Neural progenitor cell (in vitro differentiated cells): ENCODE measurements at regions not wholly inside any gene's neighbourhood (a gene's known extent, or its start where the extent isn't known, plus 50 kb on each side); places are given as distances from the start of the nearest gene placed in this dataset.

ENCODE experiments used
- DNase-seq: peaks from one replicate; pipeline ENCODE4 v3.0.0-alpha.2; 2016; ENCODE audit warnings: low spot score
- H2AFZ ChIP-seq: fragments of 200-600 bp; sonication (generic); replicated peaks from 2 replicates; pipeline ENCODE4 v1.6.1; 2016; ENCODE audit warnings: antibody characterized with exemption
- H3F3A ChIP-seq: fragments of 200-600 bp; sonication (generic); 2 replicates; pipeline ENCODE4 v1.6.1; 2016; ENCODE audit warnings: antibody characterized with exemption, low read depth
- H3K27ac ChIP-seq: fragments of 200-600 bp; sonication (generic); 2 replicates; pipeline ENCODE4 v1.5.1; 2016; ENCODE audit warnings: mild to moderate bottlenecking
- H3K27me3 ChIP-seq: fragments of 200-600 bp; sonication (generic); 2 replicates; pipeline ENCODE4 v1.6.1; 2016; ENCODE audit warnings: mild to moderate bottlenecking, moderate library complexity
- H3K36me3 ChIP-seq: fragments of 200-600 bp; sonication (generic); 2 replicates; pipeline ENCODE4 v1.5.1; 2016
- H3K4me1 ChIP-seq: fragments of 200-600 bp; sonication (generic); 2 replicates; pipeline ENCODE4 v1.6.1; 2016; ENCODE audit warnings: mixed run types
- H3K4me2 ChIP-seq: fragments of 200-600 bp; sonication (generic); 2 replicates; pipeline ENCODE4 v1.6.1; 2016
- H3K4me3 ChIP-seq: fragments of 200-600 bp; sonication (generic); 2 replicates; pipeline ENCODE4 v1.5.1; 2016
- H3K79me2 ChIP-seq: fragments of 200-600 bp; sonication (generic); 2 replicates; pipeline ENCODE4 v1.6.1; 2016; ENCODE audit warnings: low read depth
- H3K9ac ChIP-seq: fragments of 200-600 bp; sonication (generic); 2 replicates; pipeline ENCODE4 v1.6.1; 2016
- H3K9me3 ChIP-seq: fragments of 200-600 bp; sonication (generic); 2 replicates; pipeline ENCODE4 v1.5.1; 2016; ENCODE audit warnings: low read depth
- H4K20me1 ChIP-seq: fragments of 200-600 bp; sonication (generic); 2 replicates; pipeline ENCODE4 v1.6.1; 2016; ENCODE audit warnings: low read depth
- H3K27ac Mint-ChIP-seq: 3 replicates; pipeline ENCODE4 v1.8.0; 2021; ENCODE audit warnings: mixed read lengths
- H3K27me3 Mint-ChIP-seq: 2 replicates; pipeline ENCODE4 v1.8.0; 2022; ENCODE audit warnings: low read depth, mild to moderate bottlenecking, inconsistent platforms, moderate library complexity, mixed read lengths; ENCODE audit not compliant: insufficient read depth
- H3K36me3 Mint-ChIP-seq: 3 replicates; pipeline ENCODE4 v1.8.0; 2021; ENCODE audit warnings: mixed read lengths
- H3K4me1 Mint-ChIP-seq: 3 replicates; pipeline ENCODE4 v1.8.0; 2021; ENCODE audit warnings: mixed read lengths
- H3K4me3 Mint-ChIP-seq: 3 replicates; pipeline ENCODE4 v1.8.0; 2021; ENCODE audit warnings: mild to moderate bottlenecking, moderate library complexity, mixed read lengths
- H3K9me3 Mint-ChIP-seq: 3 replicates; pipeline ENCODE4 v1.8.0; 2020; ENCODE audit warnings: mixed read lengths
- CTCF ChIP-seq: fragments of 200-600 bp; sonication (generic); IDR thresholded peaks from 2 replicates; pipeline ENCODE4 v1.5.1; 2017; ENCODE audit warnings: antibody characterized with exemption, mild to moderate bottlenecking
- EZH2 ChIP-seq: fragments of 200-600 bp; sonication (generic); IDR thresholded peaks from 2 replicates; pipeline ENCODE4 v1.6.1; 2017; ENCODE audit warnings: antibody characterized with exemption, mild to moderate bottlenecking, moderate library complexity
- EZH2phosphoT487 ChIP-seq: fragments of 200-600 bp; sonication (generic); IDR thresholded peaks from 2 replicates; pipeline ENCODE4 v1.6.1; 2017; ENCODE audit warnings: antibody characterized with exemption

DNA sequence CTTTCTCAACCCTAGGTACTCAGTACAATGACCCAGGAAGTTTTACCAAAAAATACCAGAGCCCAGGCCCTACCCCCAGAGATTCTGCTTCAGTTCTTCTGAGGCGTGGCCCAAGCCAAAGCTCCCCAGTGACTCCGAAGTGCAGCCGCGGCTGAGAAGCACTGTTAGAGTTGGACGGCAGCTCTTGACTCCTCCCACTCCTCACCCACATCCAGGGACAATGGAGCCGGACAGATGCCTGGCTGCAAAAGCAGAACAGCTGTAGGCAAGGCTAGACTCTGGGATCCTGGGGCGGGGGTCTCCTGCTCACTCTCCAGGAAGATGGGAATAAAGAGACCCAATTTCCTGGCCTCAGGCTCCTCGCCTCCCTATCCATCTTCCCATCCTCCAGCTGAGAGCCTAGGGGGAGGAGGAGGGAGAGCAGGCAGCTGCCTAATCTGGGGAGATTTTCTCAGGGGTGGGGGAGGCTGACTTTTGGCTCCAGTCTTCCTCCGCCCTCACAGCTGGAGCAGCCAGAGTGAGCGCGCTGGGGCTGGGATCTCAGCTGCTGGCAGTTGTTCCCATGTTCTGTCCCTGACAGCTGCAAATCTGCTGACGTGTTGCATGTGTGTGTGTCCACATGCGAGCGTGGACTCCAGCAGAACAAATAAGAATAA is 223.8 kb downstream of the OPA1 start:
- no peaks in the 10 kb centered on the region for H3K9me3 Mint-ChIP-seq
- peaks cover 4% of the 10 kb centered on the region for H3K27me3 Mint-ChIP-seq
- Histone ChIP-seq H3K4me2 (peak overlapping the region; percentile 33), H4K20me1 (no peaks in the 10 kb centered on the region), H3K27me3 (no peaks in the 10 kb centered on the region), H3K4me1 (peaks cover 68% of the 10 kb centered on the region), H3F3A (peaks cover 62% of the 10 kb centered on the region), H3K9ac (no peak overlapping the region), H3K79me2 (no peaks in the 10 kb centered on the region), H2AFZ (no peak overlapping the region), H3K36me3 (no peaks in the 10 kb centered on the region), H3K9me3 (no peaks in the 10 kb centered on the region), H3K4me3 (no peak overlapping the region), H3K27ac (peak overlapping the region; percentile 76)
- peak overlapping the region; percentile 94 for H3K27ac Mint-ChIP-seq
- H3K4me1 Mint-ChIP-seq = peaks cover 62% of the 10 kb centered on the region
- TF ChIP-seq CTCF = no peak
- no peak for TF ChIP-seq EZH2phosphoT487
- TF ChIP-seq EZH2 = no peak
- DNase-seq = peak; percentile 94
- peak overlapping the region; percentile 58 for H3K4me3 Mint-ChIP-seq
- H3K36me3 Mint-ChIP-seq = no peaks in the 10 kb centered on the region

- H3K4me3 ChIP-seq = no peak overlapping the region
- peak overlapping the region; percentile 3 for H2AFZ ChIP-seq
- TF ChIP-seq EZH2 (no peak), CTCF (no peak), EZH2phosphoT487 (no peak)
- H3K4me1 Mint-ChIP-seq = peaks cover 39% of the 10 kb centered on the region
- H3K9ac ChIP-seq = no peak overlapping the region
- no peak for DNase-seq
- H3K9me3 ChIP-seq = no peaks in the 10 kb centered on the region
- no peak overlapping the region for H3K27ac Mint-ChIP-seq
- H3K9me3 Mint-ChIP-seq = no peaks in the 10 kb centered on the region
- H3K27me3 ChIP-seq = no peaks in the 10 kb centered on the region
- no peak overlapping the region for H3K4me2 ChIP-seq
- no peak overlapping the region for H3K4me3 Mint-ChIP-seq
- peaks cover 49% of the 10 kb centered on the region for H3K4me1 ChIP-seq
- H4K20me1 ChIP-seq = no peaks in the 10 kb centered on the region
- H3K27ac ChIP-seq = no peak overlapping the region
- H3K36me3 Mint-ChIP-seq = no peaks in the 10 kb centered on the region
- H3K79me2 ChIP-seq = no peaks in the 10 kb centered on the region
- peaks cover 37% of the 10 kb centered on the region for H3F3A ChIP-seq
- H3K36me3 ChIP-seq = no peaks in the 10 kb centered on the region
- H3K27me3 Mint-ChIP-seq = peaks cover 6% of the 10 kb centered on the region
These were observed 226.4 kb downstream of the OPA1 start for GRCh38 chr3:193819117-193820010.

GRCh38 chr3:193821151-193821668 is 228.2 kb downstream of the OPA1 start:
- no peak overlapping the region for H3K4me3 Mint-ChIP-seq
- H3K9me3 Mint-ChIP-seq = no peaks in the 10 kb centered on the region
- Histone ChIP-seq H3K4me1 (peaks cover 37% of the 10 kb centered on the region), H3K27ac (no peak overlapping the region), H3K36me3 (no peaks in the 10 kb centered on the region), H3K9ac (no peak overlapping the region), H3K79me2 (no peaks in the 10 kb centered on the region), H3K4me2 (no peak overlapping the region), H2AFZ (no peak overlapping the region), H3K27me3 (no peaks in the 10 kb centered on the region), H3K4me3 (no peak overlapping the region), H4K20me1 (no peaks in the 10 kb centered on the region), H3K9me3 (no peaks in the 10 kb centered on the region), H3F3A (peaks cover 25% of the 10 kb centered on the region)
- peaks cover 2% of the 10 kb centered on the region for H3K27me3 Mint-ChIP-seq
- no peak for DNase-seq
- H3K4me1 Mint-ChIP-seq = peaks cover 40% of the 10 kb centered on the region
- no peaks in the 10 kb centered on the region for H3K36me3 Mint-ChIP-seq
- peak overlapping the region; percentile 4 for H3K27ac Mint-ChIP-seq
- no peak for TF ChIP-seq EZH2phosphoT487
- no peak for TF ChIP-seq EZH2
- no peak for TF ChIP-seq CTCF
